Common myeloid progenitor, CD34-positive (primary cell): ENCODE measurements at regions not wholly inside any gene's neighbourhood (a gene's known extent, or its start where the extent isn't known, plus 50 kb on each side); places are given as distances from the start of the nearest gene placed in this dataset.
"Not testable (repeated sequence)": the region's sequence is repeated elsewhere in the genome, so short reads cannot be mapped to it uniquely, and the experiment has no call there.

Source experiments
- CTCF ChIA-PET: fragments of 350-600 bp; sonication (Branson Sonifier 250); formaldehyde crosslinking; loops from one replicate; lab custom pipeline; 2021; ENCODE audit warnings: antibody characterized with exemption; lab: Charles Lee
- POLR2A ChIA-PET: fragments of 350-600 bp; sonication (Branson Sonifier 250); formaldehyde crosslinking; loops from one replicate; lab custom pipeline; 2021; ENCODE audit warnings: antibody characterized with exemption; lab: Charles Lee
- DNase-seq, 3 donors: peaks; one replicate each; pipeline versions ENCODE4 v3.0.0 to v3.0.0-alpha.2; 2013
- H3K27ac ChIP-seq, 2 experiments: 1 replicate in 1 of 2; 2 replicates in 1 of 2; pipeline ENCODE4 v1.7.0; 2013; ENCODE audit warnings: inconsistent platforms in 2 of 2, low read length in 2 of 2, mild to moderate bottlenecking in 2 of 2, low read depth in 1 of 2, moderate library complexity in 1 of 2; ENCODE audit not compliant: severe bottlenecking in 2 of 2, insufficient read depth in 1 of 2, poor library complexity in 1 of 2
- H3K27me3 ChIP-seq, 5 experiments: replicated peaks in 2 of 5; 1 replicate in 3 of 5; 2 replicates in 2 of 5; pipeline versions ENCODE4 v1.6.1 to v1.7.0; 2013; ENCODE audit warnings: low read length in 4 of 5, mild to moderate bottlenecking in 2 of 5, moderate library complexity in 2 of 5, inconsistent platforms in 1 of 5; ENCODE audit not compliant: insufficient read depth in 5 of 5, control insufficient read depth in 4 of 5
- H3K36me3 ChIP-seq, 4 experiments: 1 replicate in 2 of 4; 2 replicates in 2 of 4; pipeline versions ENCODE4 v1.6.1 to v1.7.0; 2013; ENCODE audit warnings: low read length in 3 of 4, control low read depth in 1 of 4, mild to moderate bottlenecking in 1 of 4; ENCODE audit not compliant: control insufficient read depth in 4 of 4, insufficient read depth in 4 of 4
- H3K4me1 ChIP-seq, 4 experiments: 1 replicate in 3 of 4; 2 replicates in 1 of 4; pipeline versions ENCODE4 v1.6.1 to v1.7.1; 2013; ENCODE audit warnings: low read length in 3 of 4, mild to moderate bottlenecking in 3 of 4, control low read depth in 1 of 4, inconsistent platforms in 1 of 4, moderate library complexity in 1 of 4; ENCODE audit not compliant: control insufficient read depth in 4 of 4, insufficient read depth in 4 of 4; ENCODE audit errors: control extremely low read depth in 1 of 4
- H3K4me3 ChIP-seq, 7 experiments: 1 replicate in 4 of 7; 2 replicates in 3 of 7; pipeline versions ENCODE4 v1.5.1 to v1.7.0; 2013; ENCODE audit warnings: mild to moderate bottlenecking in 7 of 7, low read length in 6 of 7, moderate library complexity in 6 of 7, inconsistent platforms in 2 of 7, low read depth in 2 of 7, control low read depth in 1 of 7; ENCODE audit not compliant: insufficient read depth in 4 of 7, control insufficient read depth in 1 of 7; ENCODE audit errors: extremely low read depth in 1 of 7
- H3K9me3 ChIP-seq, 5 experiments: 1 replicate in 4 of 5; 2 replicates in 1 of 5; pipeline versions ENCODE4 v1.6.1 to v1.7.1; 2013; ENCODE audit warnings: low read length in 4 of 5, mild to moderate bottlenecking in 2 of 5, inconsistent platforms in 1 of 5, low read depth in 1 of 5, moderate library complexity in 1 of 5; ENCODE audit not compliant: control insufficient read depth in 4 of 5, insufficient read depth in 2 of 5; ENCODE audit errors: control extremely low read depth in 1 of 5
- WGBS: methylation state at CpG from one replicate; pipeline ENCODE4 v1.1.5; 2013; ENCODE audit not compliant: insufficient coverage; 5-methylcytosine and 5-hydroxymethylcytosine counted together

DNA sequence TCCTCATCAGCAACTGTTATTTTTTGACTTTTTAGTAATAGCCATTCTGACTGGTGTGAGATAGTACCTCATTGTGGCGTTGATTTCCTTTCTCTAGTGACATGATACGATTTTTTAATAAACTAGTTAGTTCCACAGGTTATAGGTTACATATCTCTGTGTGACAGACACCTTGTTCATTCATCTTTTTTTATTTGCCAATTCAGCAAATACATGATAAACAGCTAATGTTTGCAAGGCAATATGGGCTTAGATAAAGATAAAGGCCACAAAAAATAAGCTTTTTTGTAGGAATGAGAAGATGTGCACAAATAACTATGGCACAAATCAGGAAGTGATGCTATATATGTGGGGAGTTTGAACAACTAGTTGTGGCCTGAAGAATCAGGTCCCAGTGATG, 366.8 kb downstream of the HLX start:
- Histone ChIP-seq H3K4me1 (no peaks in the 10 kb centered on the region), H3K36me3 (no peaks in the 10 kb centered on the region), H3K4me3 (no peak overlapping the region), H3K9me3 (no peaks in the 10 kb centered on the region), H3K27me3 (no peaks in the 10 kb centered on the region), H3K27ac (no peak overlapping the region)
- ChIA-PET POLR2A (no interaction called here), CTCF (no interaction called here)
- no peak for DNase-seq
- 92% methylated on average over 2 of the region's 2 CpGs for WGBS

DNA sequence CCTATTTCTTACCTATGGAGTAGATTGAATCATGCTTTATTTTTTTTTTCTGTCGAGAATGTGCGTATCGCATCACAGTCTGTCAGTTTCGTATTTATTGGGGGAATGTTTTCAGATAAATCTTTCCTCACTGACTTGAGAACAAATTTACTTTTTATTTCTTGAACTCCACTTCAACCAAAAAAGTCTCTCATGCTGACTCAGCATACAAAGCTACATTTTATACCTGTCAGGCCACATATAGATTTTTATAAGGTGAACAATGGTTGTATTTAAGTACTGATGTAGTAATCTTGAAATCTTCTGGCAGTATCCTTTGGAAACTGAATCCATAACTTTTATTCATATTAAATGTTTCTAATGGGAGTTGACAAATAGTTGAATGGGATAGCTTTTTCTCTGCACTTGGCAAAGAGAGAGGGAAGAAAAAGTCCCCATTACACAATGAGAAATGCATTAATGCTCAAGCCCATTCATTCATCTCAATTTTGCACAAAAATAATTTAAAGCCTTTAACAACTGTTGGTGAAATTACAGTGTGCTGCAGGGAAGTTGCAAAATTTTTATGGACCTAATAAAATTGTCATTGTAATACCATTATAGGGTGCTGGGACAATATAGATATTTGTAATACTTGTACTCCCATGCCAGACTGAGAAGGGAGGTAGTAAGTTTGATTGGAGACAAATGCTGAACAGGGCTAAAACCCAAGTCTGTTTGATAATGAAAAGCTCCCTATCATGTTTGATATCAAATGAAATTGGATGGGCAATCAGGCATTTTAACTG, 367.6 kb downstream of the HLX start:
- CTCF ChIA-PET: no interaction called here
- Histone ChIP-seq H3K36me3 (no peaks in the 10 kb centered on the region), H3K9me3 (no peaks in the 10 kb centered on the region), H3K27ac (no peak overlapping the region), H3K27me3 (no peaks in the 10 kb centered on the region), H3K4me1 (no peaks in the 10 kb centered on the region), H3K4me3 (no peak overlapping the region)
- DNase-seq: no peak
- POLR2A ChIA-PET: interaction anchor here (0.6 kb wide), 1 partner anchor 344 kb away, joined by 3 read pairs; no protein-coding TSS in a partner anchor
- WGBS: no CpG with 5 or more reads among the region's 4 CpGs

DNA sequence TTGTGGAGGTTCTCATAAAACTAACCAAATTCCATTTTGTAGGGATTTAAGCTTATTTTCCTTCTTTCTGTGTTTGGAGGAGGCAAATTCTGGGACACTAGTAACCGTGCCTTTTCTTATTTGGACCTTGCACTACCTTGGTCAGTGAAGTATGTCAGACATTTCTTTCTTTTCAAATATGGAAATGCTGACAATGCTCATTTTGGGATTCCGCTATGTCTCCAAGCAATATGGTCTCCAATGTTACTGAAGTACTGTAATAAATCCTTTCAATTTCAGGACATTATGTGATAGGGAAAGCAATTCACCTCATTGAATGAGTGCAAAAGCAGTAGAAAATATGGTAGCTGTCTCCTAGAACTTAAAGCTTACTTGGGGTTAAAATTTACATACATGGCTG, 372.3 kb downstream of the HLX start:
- 63% methylated on average over 1 of the region's 2 CpGs for WGBS
- Histone ChIP-seq H3K27ac (no peak overlapping the region), H3K4me3 (no peak overlapping the region), H3K27me3 (no peaks in the 10 kb centered on the region), H3K36me3 (no peaks in the 10 kb centered on the region), H3K4me1 (no peaks in the 10 kb centered on the region), H3K9me3 (peaks cover 0 to 5% (median 0%) of the 10 kb centered on the region in 5 experiments)
- ChIA-PET CTCF (no interaction called here), POLR2A (no interaction called here)
- DNase-seq: no peak

DNA sequence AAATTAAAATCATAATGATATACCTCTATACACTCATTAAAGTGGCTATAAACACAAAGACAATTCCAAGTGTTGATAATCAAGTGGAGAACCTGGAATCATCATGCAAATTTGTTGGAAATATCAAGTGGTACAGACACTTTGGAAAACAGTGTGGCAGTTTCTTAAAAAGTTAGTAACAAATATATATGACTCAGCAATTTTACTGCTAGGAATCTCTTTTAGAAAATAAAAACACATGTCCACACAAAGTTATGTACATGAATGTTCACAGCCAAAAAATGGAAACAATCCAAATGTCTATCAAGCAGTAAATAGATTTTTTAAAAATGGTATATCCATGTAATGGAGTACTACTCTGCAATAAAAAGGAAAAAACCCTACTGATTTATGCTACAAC, 375.6 kb downstream of the HLX start:
- CTCF ChIA-PET: no interaction called here
- Histone ChIP-seq H3K27ac (no peak overlapping the region), H3K36me3 (no peaks in the 10 kb centered on the region), H3K9me3 (peaks cover 0 to 5% (median 0%) of the 10 kb centered on the region in 5 experiments), H3K4me1 (no peaks in the 10 kb centered on the region), H3K4me3 (no peak overlapping the region), H3K27me3 (no peaks in the 10 kb centered on the region)
- DNase-seq: no peak
- POLR2A ChIA-PET: no interaction called here

DNA sequence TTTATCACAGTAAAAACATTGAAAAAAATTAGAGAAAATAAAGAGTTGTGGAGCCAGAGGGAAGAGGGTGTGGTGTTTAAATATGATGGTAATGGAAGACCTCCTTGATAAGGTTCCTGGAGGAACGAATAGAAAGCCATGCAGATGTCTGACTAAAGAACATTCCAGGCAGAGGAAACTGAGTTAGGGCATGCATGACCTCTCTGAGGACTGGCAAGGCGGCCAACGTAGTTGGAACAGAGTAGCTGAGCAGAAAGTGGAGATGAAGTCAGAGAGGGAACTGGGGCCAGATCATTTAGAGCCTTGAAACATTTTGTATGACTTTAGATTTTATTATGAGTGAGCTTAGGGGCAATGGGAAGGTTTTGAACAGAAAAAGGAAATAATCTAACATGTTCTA, 377.5 kb downstream of the HLX start:
- 98% methylated on average over 3 of the region's 3 CpGs for WGBS
- Histone ChIP-seq H3K4me1 (no peaks in the 10 kb centered on the region), H3K36me3 (no peaks in the 10 kb centered on the region), H3K27ac (no peak overlapping the region), H3K9me3 (peaks cover 0 to 5% (median 0%) of the 10 kb centered on the region in 5 experiments), H3K4me3 (no peak overlapping the region), H3K27me3 (no peaks in the 10 kb centered on the region)
- ChIA-PET POLR2A (interaction anchor here (0.6 kb wide), 1 partner anchor 987 kb away, joined by 6 read pairs; no protein-coding TSS in a partner anchor), CTCF (no interaction called here)
- no peak for DNase-seq

DNA sequence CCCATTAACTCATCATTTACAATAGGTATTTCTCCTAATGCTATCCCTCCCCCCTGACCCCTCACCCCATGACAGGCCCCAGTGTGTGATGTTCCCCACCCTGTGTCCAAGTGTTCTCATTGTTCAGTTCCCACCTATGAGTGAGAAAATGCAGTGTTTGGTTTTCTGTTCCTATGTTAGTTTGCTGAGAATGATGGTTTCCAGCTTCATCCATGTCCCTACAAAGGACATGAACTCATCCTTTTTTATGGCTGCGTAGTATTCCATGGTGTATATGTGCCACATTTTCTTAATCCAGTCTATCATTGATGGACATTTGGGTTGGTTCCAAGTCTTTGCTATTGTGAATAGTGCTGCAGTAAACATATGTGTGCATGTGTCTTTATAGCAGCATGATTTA, 378.3 kb downstream of the HLX start:
- H3K36me3 ChIP-seq, H3K27me3 ChIP-seq, H3K4me1 ChIP-seq, CTCF ChIA-PET, H3K4me3 ChIP-seq, H3K27ac ChIP-seq, H3K9me3 ChIP-seq, DNase-seq, POLR2A ChIA-PET: not testable (repeated sequence)
- WGBS: no CpG with 5 or more reads among the region's 1 CpG

DNA sequence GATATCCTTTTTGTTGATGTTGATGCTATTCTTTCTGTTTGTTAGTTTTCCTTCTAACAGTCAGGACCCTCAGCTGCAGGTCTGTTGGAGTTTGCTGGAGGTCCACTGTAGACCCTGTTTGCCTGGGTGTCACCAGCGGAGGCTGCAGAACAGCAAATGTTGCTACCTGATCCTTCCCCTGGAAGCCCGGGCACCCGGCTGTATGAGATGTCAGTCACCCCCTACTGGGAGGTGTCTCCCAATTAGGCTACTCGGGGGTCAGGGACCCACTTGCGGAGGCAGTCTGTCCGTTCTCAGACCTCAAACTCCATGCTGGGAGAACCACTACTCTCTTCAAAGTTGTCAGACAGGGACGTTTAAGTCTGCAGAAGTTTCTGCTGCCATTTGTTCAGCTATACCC, 383.4 kb downstream of the HLX start:
- H3K4me1 ChIP-seq, H3K4me3 ChIP-seq, H3K9me3 ChIP-seq, H3K27ac ChIP-seq, POLR2A ChIA-PET, H3K27me3 ChIP-seq, H3K36me3 ChIP-seq, DNase-seq: not testable (repeated sequence)
- CTCF ChIA-PET: interaction anchor here (1.2 kb wide), 1 partner anchor 168 kb away, joined by 3 read pairs; no protein-coding TSS in a partner anchor
- WGBS: 98% methylated on average over 6 of the region's 7 CpGs
